ENCODE measurements at regions not wholly inside any gene's neighbourhood (a gene's known extent, or its start where the extent isn't known, plus 50 kb on each side); places are given as distances from the start of the nearest gene placed in this dataset.
"Not testable (repeated sequence)": the region's sequence is repeated elsewhere in the genome, so short reads cannot be mapped to it uniquely, and the experiment has no call there.

DNA sequence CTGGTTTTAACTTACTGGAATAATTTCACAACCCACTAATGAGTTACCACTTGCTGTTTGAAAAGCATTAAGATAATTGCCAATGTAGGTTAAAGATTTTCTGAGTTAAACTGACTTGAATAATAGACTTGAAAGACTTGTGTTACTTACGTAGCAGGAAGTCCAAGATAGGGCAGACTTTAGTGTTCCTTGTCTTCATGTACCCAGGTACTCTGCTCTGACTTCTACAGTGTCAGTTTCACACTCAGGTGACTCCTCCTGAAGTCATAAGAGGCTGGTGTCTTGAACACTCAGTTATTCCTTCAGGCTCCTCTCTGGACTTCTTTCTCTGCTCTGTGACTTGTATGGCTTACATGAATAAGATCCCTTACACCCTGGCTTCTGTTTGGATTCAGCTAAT lies 76.3 kb upstream of the SGK1 start:
- TF ChIP-seq CTCF (IDR thresholded peaks at IDR 0.05; ENCODE audit: insufficient read depth, low read depth, low read length) = no peak
- H3K27me3 ChIP-seq (ENCODE audit: control insufficient read depth, insufficient read depth, low read length) = no peaks in the 10 kb centered on the region
- H3K4me3 ChIP-seq (ENCODE audit: low read depth, low read length) = no peak overlapping the region
- no peaks in the 10 kb centered on the region for H3K36me3 ChIP-seq (ENCODE audit: control insufficient read depth, insufficient read depth, low read length)
- DNase-seq (ENCODE audit: low read depth) = no peak
- ChIA-PET POLR2A (no interaction called here), CTCF (interaction anchor here (0.9 kb wide), 1 partner anchor 9 kb away, joined by 3 read pairs; no protein-coding TSS in a partner anchor)

- Histone ChIP-seq H3K36me3 (ENCODE audit: control insufficient read depth, insufficient read depth, low read length) (no peaks in the 10 kb centered on the region), H3K4me3 (ENCODE audit: low read depth, low read length) (no peak overlapping the region), H3K27me3 (ENCODE audit: control insufficient read depth, insufficient read depth, low read length) (no peaks in the 10 kb centered on the region)
- ChIA-PET CTCF (no interaction called here), POLR2A (no interaction called here)
- TF ChIP-seq CTCF (IDR thresholded peaks at IDR 0.05; ENCODE audit: insufficient read depth, low read depth, low read length) = no peak
- no peak for DNase-seq (ENCODE audit: low read depth)
These were observed 73.3 kb upstream of the SGK1 start for GRCh38 chr6:134391205-134391604.

DNA sequence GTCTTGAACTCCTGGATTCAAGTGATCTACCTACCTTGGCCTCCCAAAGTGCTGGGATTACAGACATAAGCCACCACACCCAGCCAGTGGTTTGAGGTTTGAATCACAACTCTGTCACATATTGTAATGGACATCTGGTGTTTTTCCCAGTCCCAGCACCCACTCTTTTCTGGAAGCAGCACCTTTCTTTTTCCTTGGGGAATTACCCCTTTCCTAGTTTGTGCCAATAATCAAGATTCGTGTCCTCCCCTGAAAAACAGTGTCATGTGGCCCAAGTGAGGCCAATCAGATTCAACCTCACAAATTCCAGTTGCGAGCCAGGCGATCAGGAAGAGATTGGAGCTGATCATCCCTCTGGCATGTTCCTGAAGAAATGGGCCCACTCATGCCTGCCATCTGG lies 71.7 kb upstream of the SGK1 start:
- TF ChIP-seq CTCF (IDR thresholded peaks at IDR 0.05; ENCODE audit: insufficient read depth, low read depth, low read length) = no peak
- Histone ChIP-seq H3K27me3 (ENCODE audit: control insufficient read depth, insufficient read depth, low read length) (no peaks in the 10 kb centered on the region), H3K4me3 (ENCODE audit: low read depth, low read length) (no peak overlapping the region), H3K36me3 (ENCODE audit: control insufficient read depth, insufficient read depth, low read length) (no peaks in the 10 kb centered on the region)
- ChIA-PET POLR2A (no interaction called here), CTCF (no interaction called here)
- no peak for DNase-seq (ENCODE audit: low read depth)

DNA sequence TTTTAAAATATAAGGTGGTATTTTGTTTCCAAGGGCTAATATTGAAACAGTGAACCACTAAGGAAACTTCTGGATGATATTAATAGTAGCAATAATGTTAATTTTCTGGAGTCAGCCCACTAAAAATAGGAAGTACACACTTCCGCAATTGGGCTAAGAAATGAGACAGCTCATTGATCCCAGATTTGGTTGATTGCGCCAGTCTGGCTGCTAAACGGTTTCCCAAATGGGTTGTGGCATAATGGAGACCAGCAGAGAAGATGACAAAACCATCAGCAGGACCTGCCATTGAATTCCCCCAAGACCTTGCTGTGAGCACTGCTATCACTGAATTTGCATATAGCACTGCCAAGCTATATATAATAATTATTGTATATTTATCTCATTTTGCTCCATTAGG lies 71.2 kb upstream of the SGK1 start:
- no peak for TF ChIP-seq CTCF (IDR thresholded peaks at IDR 0.05; ENCODE audit: insufficient read depth, low read depth, low read length)
- H3K27me3 ChIP-seq (ENCODE audit: control insufficient read depth, insufficient read depth, low read length) = no peaks in the 10 kb centered on the region
- ChIA-PET POLR2A (no interaction called here), CTCF (no interaction called here)
- no peaks in the 10 kb centered on the region for H3K36me3 ChIP-seq (ENCODE audit: control insufficient read depth, insufficient read depth, low read length)
- H3K4me3 ChIP-seq (ENCODE audit: low read depth, low read length) = no peak overlapping the region
- DNase-seq (ENCODE audit: low read depth) = no peak

GRCh38 chr6:134386482-134386881 lies 68.6 kb upstream of the SGK1 start:
- H3K36me3 ChIP-seq (ENCODE audit: control insufficient read depth, insufficient read depth, low read length); DNase-seq (ENCODE audit: low read depth); H3K27me3 ChIP-seq (ENCODE audit: control insufficient read depth, insufficient read depth, low read length); CTCF ChIA-PET; POLR2A ChIA-PET; H3K4me3 ChIP-seq (ENCODE audit: low read depth, low read length): not testable (repeated sequence)

DNA sequence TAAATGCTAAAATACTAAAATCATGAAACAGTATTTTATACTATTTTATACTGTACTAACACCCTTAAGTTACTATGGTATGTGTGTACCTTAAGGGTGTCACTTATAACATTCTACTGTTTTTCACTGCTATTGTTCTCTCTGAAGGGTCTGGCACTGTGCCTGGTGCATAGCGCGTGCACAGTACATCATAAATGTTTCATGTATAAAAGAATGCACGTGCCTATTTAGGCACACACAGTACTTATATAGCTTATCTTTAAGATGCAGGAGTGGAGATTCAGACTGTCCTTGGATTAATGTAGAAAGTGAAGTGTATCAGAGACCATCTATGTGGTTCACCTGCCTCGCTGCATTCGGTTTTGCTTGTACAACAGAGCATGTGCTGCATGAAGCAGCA lies 64.0 kb upstream of the SGK1 start:
- POLR2A ChIA-PET = no interaction called here
- CTCF ChIA-PET = interaction anchor here (1.6 kb wide), 1 partner anchor 11 kb away, joined by 3 read pairs; no protein-coding TSS in a partner anchor
- DNase-seq (ENCODE audit: low read depth) = no peak
- H3K27me3 ChIP-seq (ENCODE audit: control insufficient read depth, insufficient read depth, low read length) = no peaks in the 10 kb centered on the region
- no peak overlapping the region for H3K4me3 ChIP-seq (ENCODE audit: low read depth, low read length)
- TF ChIP-seq CTCF (IDR thresholded peaks at IDR 0.05; ENCODE audit: insufficient read depth, low read depth, low read length) = no peak
- H3K36me3 ChIP-seq (ENCODE audit: control insufficient read depth, insufficient read depth, low read length) = no peaks in the 10 kb centered on the region

Data from BJ (cell line).